BJ (cell line): ENCODE measurements at regions not wholly inside any gene's neighbourhood (a gene's known extent, or its start where the extent isn't known, plus 50 kb on each side); places are given as distances from the start of the nearest gene placed in this dataset.

Experiments
- CTCF ChIA-PET: fragments of 350-600 bp; formaldehyde crosslinking; extraction: SDS; loops from one replicate; lab custom pipeline; 2021; ENCODE audit warnings: antibody characterized with exemption, inconsistent platforms; lab: Yijun Ruan, JAX
- POLR2A ChIA-PET: fragments of 300-600 bp; sonication (Branson Sonifier 250); formaldehyde crosslinking; extraction: SDS; loops from one replicate; lab custom pipeline; 2021; ENCODE audit warnings: antibody characterized with exemption; lab: Charles Lee
- DNase-seq: peaks from one replicate; pipeline ENCODE4 v3.0.0-alpha.2; 2011; ENCODE audit warnings: low read depth
- H3K27me3 ChIP-seq: 2 replicates; pipeline ENCODE4 v1.6.0; 2011; ENCODE audit warnings: low read length; ENCODE audit not compliant: control insufficient read depth, insufficient read depth
- H3K36me3 ChIP-seq: 2 replicates; pipeline ENCODE4 v1.5.1; 2011; ENCODE audit warnings: low read length; ENCODE audit not compliant: control insufficient read depth, insufficient read depth
- H3K4me3 ChIP-seq: 2 replicates; pipeline ENCODE4 v1.5.1; 2011; ENCODE audit warnings: low read depth, mild to moderate bottlenecking, control low read depth, low read length
- TF ChIP-seq, protein P1 (sequence below): IDR thresholded peaks from 2 replicates; pipeline ENCODE4 v1.5.1; 2011; ENCODE audit warnings: low read depth, mild to moderate bottlenecking, control low read depth, inconsistent platforms, low read length, moderate library complexity; ENCODE audit not compliant: insufficient read depth

DNA sequence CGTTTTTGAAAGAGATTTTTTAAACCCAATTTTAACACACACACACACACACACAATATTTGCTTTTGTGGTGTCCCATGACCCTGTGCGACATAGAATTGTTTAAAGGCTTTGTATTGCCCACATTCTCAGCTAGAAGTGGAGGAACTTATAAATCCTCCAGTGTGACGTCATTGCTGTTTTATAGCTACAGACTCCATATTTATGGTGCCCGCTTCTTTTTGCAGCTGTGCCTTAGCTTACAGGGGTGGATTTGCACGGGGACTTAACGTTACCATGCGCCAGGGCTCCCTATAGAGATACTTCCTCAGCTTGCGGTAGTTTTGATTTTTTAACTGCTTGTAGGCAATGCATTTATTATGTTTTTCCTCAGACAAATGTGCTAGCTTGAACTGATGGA is 101.9 kb upstream of the SMIM21 start:
- TF ChIP-seq, protein P1, sequence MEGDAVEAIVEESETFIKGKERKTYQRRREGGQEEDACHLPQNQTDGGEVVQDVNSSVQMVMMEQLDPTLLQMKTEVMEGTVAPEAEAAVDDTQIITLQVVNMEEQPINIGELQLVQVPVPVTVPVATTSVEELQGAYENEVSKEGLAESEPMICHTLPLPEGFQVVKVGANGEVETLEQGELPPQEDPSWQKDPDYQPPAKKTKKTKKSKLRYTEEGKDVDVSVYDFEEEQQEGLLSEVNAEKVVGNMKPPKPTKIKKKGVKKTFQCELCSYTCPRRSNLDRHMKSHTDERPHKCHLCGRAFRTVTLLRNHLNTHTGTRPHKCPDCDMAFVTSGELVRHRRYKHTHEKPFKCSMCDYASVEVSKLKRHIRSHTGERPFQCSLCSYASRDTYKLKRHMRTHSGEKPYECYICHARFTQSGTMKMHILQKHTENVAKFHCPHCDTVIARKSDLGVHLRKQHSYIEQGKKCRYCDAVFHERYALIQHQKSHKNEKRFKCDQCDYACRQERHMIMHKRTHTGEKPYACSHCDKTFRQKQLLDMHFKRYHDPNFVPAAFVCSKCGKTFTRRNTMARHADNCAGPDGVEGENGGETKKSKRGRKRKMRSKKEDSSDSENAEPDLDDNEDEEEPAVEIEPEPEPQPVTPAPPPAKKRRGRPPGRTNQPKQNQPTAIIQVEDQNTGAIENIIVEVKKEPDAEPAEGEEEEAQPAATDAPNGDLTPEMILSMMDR: no peak
- ChIA-PET POLR2A (no interaction called here), CTCF (interaction anchor here (1.2 kb wide), 1 partner anchor 16 kb away, joined by 3 read pairs; no protein-coding TSS in a partner anchor)
- no peaks in the 10 kb centered on the region for H3K36me3 ChIP-seq
- H3K27me3 ChIP-seq: no peaks in the 10 kb centered on the region
- DNase-seq: no peak
- H3K4me3 ChIP-seq: no peak overlapping the region

DNA sequence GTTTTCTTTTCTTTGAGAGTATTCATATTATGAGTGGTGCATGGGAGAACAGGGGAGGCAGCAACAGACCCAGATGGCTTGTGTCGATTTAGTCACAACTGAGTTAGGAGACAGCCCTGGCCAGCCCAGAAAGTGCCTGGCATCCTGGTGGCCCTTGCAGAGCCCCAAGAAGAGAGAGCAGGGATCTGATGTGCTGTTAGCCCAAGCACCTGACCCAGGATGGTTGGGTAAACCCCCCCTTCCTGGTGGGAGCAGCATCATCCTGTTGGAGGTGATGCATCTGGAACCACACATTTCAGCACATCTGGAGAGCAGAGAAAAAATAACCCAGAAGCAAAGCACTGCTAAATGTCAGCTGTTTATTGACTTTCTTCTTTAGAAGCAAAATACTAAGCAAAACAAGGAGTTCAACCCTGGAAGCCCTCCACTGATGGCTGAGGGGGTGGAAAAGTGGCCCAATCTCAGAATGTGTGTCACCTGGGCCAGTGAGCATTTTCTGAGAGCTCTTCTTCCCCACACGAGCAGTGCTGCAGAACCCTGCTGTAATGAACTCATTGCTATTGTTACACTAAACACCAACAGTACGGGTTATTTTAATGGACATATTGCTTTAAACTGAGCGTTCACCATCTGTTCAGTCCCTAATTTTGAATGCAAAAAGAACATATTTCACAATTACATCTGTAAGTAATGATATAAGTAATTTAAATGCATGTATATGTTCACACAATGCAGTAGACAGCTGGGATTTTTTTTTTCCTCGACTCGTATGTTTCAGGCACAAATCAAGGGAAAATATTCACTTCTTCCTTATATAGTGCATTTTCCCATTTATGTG is 100.6 kb upstream of the SMIM21 start:
- no peak for DNase-seq
- ChIA-PET POLR2A (no interaction called here), CTCF (no interaction called here)
- Histone ChIP-seq H3K4me3 (no peak overlapping the region), H3K36me3 (no peaks in the 10 kb centered on the region), H3K27me3 (no peaks in the 10 kb centered on the region)
- TF ChIP-seq, protein P1: no peak

DNA sequence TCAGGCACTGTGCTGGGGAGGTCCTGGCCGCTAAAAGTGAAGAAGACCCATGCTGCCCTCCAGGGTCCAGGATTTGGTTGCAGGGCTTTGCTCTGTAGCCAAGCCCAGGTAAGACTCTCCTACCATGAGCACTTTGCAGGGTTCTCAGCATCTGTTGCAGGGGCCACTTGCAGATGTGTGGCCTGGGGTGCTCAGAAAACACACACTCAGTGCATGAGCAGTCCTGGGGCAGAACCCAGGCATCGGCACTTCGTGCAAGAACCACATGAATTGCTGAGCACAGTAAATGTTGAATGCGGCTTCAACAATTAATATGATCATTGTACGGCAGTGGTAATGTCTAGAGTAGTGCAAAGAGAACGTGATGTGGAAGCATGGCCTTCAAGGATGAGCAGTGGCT is 98.5 kb upstream of the SMIM21 start:
- ChIA-PET POLR2A (no interaction called here), CTCF (no interaction called here)
- H3K36me3 ChIP-seq: no peaks in the 10 kb centered on the region

GRCh38 chr18:75525331-75525730 is 97.8 kb upstream of the SMIM21 start:
- ChIA-PET CTCF (no interaction called here), POLR2A (no interaction called here)
- TF ChIP-seq, protein P1: no peak
- Histone ChIP-seq H3K4me3 (no peak overlapping the region), H3K36me3 (no peaks in the 10 kb centered on the region), H3K27me3 (no peaks in the 10 kb centered on the region)
- no peak for DNase-seq

More for the DNA sequence above, 98.5 kb upstream of the SMIM21 start:
- Histone ChIP-seq H3K4me3 (no peak overlapping the region), H3K27me3 (no peaks in the 10 kb centered on the region)
- DNase-seq: no peak
- TF ChIP-seq, protein P1: no peak

DNA sequence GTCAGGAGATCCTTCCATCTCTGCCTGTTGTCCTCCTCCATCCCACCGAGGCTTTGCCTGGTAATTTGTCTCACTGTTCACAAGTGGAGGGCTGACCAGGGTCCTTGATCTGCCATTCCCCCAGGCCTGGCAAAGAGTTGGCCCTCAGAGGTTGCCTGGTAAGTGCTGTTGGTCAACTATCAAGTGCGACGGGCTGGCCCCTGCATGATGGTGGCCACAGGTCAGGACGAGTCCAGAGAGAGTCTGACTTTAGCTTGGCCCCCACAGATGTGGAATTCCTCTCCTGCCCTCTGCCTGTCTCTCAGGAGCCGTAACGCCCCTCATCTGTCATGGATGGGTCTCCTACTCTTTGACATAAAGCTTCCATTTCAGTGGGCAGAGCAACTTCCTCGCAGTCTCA is 97.3 kb upstream of the SMIM21 start:
- POLR2A ChIA-PET: no interaction called here
- DNase-seq: no peak
- Histone ChIP-seq H3K36me3 (no peaks in the 10 kb centered on the region), H3K27me3 (no peaks in the 10 kb centered on the region), H3K4me3 (no peak overlapping the region)
- CTCF ChIA-PET: no interaction called here
- TF ChIP-seq, protein P1: no peak
